ENCODE measurements at regions not wholly inside any gene's neighbourhood (a gene's known extent, or its start where the extent isn't known, plus 50 kb on each side); places are given as distances from the start of the nearest gene placed in this dataset.
"Not testable (repeated sequence)": the region's sequence is repeated elsewhere in the genome, so short reads cannot be mapped to it uniquely, and the experiment has no call there.

DNA sequence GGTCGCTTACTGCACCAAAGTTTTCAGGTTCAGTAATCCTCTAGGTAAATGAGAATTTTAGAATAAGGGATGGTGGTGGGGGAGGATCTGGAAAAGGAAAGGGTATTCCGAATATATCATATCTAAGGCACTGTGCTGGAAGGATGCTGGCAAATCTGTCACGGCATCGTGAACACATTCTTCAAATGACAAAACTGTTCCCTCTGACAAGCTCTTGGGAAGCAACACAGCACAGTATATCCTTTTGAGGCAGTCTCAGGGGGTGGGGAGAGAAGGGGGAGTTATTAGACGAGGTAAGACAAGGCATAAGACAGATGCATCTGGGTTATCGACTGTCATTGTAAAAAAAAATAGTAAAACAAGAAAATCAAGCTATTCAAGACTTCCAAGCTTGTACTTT, 289.6 kb upstream of the LRRN1 start:
- DNase-seq (ENCODE audit: low read depth, low spot score): no peak
- H3K4me3 ChIP-seq (ENCODE audit: low read length): no peak overlapping the region

DNA sequence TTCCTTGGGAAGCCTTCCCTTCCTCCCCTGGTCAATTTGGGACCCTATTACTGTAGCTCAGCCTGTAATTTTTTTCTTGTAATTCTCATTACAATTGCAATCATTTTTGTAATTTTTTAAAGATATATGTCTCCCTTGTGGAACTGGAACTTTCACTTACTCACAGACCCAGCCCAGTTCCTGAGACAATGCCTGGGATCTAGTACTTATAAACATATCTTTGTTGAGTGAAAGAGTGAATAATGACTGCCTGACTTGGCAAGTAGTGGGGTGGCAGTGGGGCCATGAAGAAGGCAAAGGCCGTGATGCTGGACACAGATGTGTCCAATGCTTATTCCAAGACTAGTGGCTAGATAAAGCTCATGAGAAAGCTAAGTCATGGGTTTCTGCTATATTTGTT, 294.5 kb upstream of the LRRN1 start:
- DNase-seq (ENCODE audit: low read depth, low spot score): no peak

DNA sequence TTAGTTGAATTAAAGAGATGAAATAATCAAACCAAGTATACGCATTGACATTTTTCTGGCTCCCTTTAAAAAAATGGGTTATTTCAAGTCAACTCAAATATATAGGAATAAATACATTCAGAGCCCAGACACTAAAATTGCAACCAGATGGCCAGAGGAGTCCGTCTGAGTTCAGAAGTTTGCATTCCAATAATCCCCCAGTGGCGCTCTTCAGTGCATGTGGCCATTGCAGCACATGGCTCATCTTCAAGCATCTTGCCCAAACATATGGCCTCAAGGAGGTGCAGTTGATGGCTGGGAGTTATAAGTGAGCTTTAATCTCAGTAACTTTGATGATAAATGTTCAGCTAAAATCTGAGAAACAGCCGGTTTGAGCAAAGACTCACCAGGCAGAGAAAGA, 295.8 kb upstream of the LRRN1 start:
- no peak for DNase-seq (ENCODE audit: low read depth, low spot score)
- H3K4me3 ChIP-seq (ENCODE audit: low read length): no peak overlapping the region

More for the DNA sequence above, 294.5 kb upstream of the LRRN1 start:
- no peak overlapping the region for H3K4me3 ChIP-seq (ENCODE audit: low read length)

DNA sequence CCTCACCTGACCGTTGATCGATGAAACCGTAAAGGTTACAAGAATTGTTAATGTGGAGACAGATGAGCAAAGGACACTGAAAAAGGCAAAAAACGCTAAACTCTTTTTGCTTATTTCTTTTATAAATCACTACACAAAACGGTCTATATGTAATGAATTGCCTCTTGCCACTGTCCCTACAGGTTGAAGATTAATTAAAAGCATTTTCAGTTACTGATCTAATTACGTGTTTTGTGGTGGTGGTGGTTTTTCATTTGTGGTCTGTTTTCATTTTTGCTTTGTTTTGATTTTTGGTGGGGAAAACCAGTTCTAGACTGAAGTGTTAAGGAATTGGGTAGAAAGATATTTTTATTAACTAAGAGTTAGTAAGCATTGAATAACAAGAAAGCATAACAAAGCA, 299.2 kb upstream of the LRRN1 start:
- no peak overlapping the region for H3K4me3 ChIP-seq (ENCODE audit: low read length)
- no peak for DNase-seq (ENCODE audit: low read depth, low spot score)

DNA sequence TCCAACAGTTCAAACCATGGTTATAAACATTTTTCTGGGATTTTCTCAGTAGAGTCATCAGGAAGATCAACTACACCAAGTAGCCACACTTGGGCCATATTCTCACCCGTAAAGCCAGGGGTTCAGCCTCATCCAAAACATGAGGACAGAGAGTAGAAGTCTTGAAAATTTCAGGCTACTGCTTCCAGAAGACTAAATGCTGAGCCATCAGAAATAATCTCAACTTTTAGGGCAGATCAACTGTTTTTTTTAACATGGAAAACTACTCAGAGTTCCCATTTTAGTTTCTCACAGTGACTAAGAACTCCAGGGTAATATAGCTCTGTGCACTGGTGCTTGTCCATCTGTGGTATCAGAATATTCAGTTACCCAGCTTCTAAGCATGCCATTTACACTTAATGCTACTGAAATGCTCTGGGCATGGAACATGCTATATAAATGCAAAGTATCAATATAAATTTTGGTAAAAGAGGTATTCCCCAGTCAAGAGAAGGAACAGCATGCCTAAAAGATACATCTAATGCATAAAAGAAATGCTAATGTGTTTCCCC, 300.1 kb upstream of the LRRN1 start:
- H3K4me3 ChIP-seq (ENCODE audit: low read length): no peak overlapping the region
- no peak for DNase-seq (ENCODE audit: low read depth, low spot score)

DNA sequence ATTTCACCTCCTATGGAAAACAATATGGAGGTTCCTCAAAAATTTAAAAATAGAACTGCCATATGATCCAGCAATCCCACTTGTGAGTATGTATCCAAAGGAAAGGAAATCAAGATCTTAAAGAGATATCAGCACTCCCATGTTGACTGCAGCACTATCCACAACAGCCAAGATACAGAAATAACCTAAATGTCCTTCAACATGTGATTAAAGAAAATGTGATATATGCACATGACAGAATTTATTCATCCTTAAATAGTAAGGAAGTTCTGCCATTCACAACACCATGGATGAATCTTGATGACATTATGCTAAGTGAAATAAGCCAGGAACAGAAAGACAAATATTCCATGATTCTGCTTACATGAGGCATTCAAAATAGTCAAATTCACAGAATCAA, 303.6 kb upstream of the LRRN1 start:
- no peak overlapping the region for H3K4me3 ChIP-seq (ENCODE audit: low read length)
- no peak for DNase-seq (ENCODE audit: low read depth, low spot score)

DNA sequence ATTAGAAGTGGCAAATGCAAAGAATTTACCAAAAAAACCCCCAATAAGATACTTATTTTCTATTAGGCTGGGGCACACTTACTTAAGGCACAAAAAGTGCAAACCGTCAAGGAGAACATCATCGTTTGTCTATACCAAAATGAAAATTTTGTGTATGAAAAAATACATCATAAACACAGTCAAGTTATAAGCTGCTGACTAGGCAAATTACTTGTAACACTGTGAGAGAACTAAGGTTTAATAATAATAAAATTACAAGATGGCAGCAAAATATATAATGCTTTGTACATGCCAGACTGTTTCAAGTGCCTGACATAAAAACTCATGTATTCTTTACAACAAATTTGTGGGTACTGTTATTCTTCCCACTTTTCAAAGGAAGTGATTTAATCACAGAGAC, 297.2 kb upstream of the CRBN start:
- DNase-seq (ENCODE audit: low read depth, low spot score): no peak

DNA sequence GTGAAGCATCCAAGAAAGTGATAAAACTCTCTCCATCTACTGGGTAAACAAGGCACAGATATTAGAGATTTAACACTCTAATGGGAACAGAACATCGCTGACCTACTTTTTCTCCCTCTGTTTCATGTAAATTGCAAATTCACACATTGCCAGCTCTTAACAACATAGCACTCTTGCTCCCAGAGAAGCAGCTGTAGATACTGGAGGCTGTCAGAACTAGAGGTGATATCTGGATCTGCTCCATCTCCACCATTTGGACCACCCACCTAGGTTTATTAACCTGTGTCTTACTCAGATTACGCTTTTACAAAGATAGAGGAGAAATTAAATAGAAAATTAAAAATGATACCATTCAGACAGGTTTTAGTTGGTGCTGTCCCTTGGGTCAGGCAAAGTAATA, 289.1 kb upstream of the CRBN start:
- DNase-seq (ENCODE audit: low read depth, low spot score): no peak
- H3K4me3 ChIP-seq (ENCODE audit: low read length): no peak overlapping the region

More for the DNA sequence above, 297.2 kb upstream of the CRBN start:
- no peak overlapping the region for H3K4me3 ChIP-seq (ENCODE audit: low read length)

DNA sequence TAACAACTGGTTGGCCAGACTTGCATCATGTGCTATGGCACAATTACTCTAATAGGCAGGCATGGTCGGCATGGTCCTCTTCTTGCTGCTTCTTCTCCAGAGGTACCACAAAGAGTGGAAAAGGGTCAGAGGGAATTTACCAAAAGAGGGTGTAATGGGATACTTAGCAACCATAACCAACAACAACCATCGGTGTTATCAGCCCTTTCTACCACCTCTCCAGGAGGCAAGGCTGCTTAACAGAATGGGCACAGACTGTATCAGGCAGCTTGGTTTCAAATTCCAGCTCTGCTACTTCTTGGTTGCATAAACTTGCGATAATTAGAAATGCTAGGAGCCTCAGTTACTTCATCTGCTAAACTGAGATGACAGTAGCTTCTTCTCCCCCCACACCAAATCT, 284.6 kb upstream of the CRBN start:
- DNase-seq (ENCODE audit: low read depth, low spot score): no peak
- no peak overlapping the region for H3K4me3 ChIP-seq (ENCODE audit: low read length)

DNA sequence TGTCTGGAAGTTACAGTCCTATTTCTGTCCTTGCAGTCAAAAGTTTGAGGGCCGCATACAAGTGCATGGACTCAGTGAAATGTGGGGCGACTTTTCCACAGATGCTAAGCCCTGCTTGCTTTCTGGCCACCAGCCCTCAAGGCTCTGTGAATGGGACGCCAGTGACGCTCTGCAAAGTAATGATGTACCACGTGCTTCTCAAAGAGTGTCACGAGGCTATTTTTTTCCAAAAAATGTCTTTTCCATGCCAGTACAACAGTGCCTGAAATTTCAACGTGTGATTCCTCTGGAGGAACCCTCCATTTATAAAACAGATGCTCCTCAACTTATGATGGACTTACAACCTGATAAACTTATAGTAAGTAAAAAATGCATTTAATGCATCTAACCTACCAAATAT, 281.8 kb upstream of the CRBN start:
- H3K4me3 ChIP-seq (ENCODE audit: low read length): no peak overlapping the region
- DNase-seq (ENCODE audit: low read depth, low spot score): no peak

DNA sequence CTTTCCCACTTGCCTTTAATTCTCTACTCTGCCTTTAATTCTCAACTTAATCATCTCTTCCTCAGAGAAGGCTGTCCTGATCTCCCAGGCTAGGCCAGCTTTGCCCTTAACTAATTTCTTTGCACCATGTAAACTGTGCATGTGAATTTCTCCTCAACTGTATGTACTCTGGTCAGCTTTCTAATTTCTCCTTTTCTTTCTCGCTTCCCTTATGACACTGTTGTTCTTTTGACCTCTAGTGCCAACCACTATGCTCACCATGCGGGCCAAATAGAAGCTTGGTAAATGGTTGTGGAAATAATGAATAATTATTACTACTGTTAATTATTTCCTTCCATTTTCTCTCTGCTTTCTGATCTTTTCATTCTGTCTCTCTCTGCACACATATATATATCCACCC, 269.0 kb upstream of the CRBN start:
- H3K4me3 ChIP-seq (ENCODE audit: low read length): no peak overlapping the region
- DNase-seq (ENCODE audit: low read depth, low spot score): no peak

DNA sequence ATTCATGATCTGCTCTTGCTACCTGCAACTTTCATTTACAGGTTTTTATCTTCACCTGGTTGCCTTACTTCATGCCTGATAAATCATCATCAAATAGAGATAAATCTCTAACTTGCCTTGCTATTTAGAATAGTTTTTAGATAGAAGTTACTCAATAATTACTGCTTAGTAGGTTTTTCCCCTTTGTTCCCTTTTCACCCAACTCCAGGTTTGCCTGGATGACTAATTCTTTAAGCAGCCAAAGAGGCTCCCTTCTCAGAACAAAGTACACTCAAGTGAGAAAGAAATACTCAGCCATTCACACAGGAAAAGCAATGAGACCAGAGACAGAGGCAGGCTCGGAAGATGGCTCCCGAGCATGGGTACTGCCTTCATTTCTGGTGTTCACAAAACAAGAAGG, 268.1 kb upstream of the CRBN start:
- no peak overlapping the region for H3K4me3 ChIP-seq (ENCODE audit: low read length)
- no peak for DNase-seq (ENCODE audit: low read depth, low spot score)

DNA sequence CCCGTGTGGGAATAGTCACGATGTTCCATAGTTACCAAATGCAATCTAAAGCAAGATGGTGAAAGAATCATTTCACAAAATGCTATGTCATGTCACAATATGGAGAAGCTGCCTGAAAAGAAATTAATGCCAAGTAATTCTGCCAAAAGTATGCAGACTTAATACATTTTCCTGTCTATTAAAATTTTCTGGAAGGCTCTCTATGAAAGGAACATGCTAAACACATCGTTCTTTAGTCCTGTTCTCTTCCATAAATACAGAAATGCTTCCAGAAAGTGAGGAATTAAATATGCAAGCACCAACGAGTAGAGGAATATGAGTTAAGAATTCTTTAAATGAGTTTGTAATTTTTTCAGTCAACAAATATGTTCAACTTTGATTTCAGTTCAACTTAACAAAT, 266.8 kb upstream of the CRBN start:
- no peak overlapping the region for H3K4me3 ChIP-seq (ENCODE audit: low read length)
- no peak for DNase-seq (ENCODE audit: low read depth, low spot score)

DNA sequence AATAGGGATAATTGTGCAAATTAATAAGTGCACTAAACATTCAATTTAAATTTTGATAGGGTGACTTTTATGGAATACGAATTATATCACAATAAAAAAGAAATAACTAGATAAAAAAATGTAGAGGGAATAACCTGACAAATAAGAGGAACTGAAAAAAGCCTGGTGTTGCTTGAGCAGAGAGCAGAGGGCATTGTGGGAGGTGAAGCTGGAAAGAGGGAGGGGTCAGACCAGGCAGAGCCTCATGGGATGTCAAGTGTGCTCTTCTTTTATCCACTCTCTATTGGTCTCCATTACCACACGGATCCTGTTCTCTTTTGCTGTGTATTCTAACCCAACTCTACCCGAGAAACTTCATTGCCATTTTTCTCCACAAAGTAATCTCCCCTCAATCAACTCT, 264.0 kb upstream of the CRBN start:
- DNase-seq (ENCODE audit: low read depth, low spot score): no peak
- no peak overlapping the region for H3K4me3 ChIP-seq (ENCODE audit: low read length)

DNA sequence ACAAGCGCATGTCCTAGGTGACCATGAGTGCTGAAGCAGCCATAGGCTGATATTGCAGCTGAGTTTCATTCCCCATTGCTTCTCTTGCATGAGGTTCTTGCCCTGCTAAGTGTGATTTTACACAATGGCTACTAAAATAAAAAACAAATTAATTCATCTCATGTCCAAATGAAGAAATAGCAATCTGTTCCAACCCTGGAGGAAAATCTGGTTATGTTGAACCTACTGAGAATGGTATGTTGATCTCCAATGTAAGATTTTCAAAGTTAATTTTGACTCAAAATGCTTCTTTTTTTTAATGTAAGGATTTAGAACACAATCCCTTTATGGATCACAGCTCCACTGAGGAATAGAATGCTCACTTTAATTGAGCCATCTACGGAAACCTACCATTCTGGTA, 254.2 kb upstream of the CRBN start:
- no peak for DNase-seq (ENCODE audit: low read depth, low spot score)
- H3K4me3 ChIP-seq (ENCODE audit: low read length): no peak overlapping the region

DNA sequence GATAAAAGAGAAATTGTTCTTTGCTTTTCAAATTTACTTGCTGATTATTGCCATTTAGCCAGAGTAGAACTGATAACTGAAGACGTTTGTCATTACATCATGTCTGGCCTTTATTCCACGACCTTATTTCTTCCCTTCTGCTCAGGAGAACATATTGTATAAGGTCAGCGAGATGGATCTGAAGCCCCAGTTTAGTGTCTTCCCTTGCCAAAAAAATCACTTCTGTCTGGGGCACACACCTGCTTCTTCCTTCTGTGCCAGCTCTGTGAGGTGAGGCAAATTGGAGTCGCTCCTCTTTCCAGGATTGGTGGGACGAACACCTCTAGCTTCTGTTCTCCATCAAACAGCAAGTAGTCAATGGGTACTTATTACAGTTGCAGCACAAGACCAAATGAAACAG, 250.3 kb upstream of the CRBN start:
- H3K4me3 ChIP-seq (ENCODE audit: low read length): no peak overlapping the region
- no peak for DNase-seq (ENCODE audit: low read depth, low spot score)

DNA sequence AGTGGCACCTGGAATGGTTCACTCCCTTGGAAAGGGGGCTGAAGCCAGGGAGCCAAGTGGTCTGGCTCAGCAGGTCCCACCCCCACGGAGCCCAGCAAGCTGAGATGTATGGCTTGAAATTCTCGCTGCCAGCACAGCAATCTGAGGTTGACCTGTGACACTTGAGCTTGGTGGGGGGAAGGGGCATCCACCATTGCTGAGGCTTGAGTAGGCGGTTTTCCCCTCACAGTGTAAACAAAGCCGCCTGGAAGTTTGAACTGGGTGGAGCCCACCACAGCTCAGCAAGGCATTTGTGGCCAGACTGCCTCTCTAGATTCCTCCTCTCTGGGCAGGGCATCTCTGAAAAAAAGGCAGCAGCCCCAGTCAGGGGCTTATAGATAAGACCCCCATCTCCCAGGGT, 228.2 kb upstream of the CRBN start:
- not testable (repeated sequence) for H3K4me3 ChIP-seq (ENCODE audit: low read length); DNase-seq (ENCODE audit: low read depth, low spot score)

DNA sequence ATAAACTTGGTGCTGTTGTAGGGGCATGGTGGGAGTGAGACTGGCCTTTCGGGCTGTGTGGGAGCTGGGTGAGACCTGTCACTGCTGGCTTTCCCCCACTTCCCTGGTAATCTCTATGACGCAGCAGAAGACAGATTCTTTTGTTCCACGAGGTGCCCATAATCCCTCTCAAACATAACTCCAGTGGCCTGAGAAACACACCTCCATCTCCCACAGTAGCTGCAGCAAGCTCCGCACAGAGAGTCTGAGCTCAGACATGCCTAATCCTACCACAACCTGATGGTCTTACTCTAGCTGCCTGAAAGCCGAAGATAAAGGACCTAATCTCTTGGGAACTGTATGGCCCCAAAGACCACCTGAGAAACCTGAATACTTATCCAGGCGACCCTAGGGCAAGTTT, 225.6 kb upstream of the CRBN start:
- H3K4me3 ChIP-seq (ENCODE audit: low read length): no peak overlapping the region
- DNase-seq (ENCODE audit: low read depth, low spot score): no peak

DNA sequence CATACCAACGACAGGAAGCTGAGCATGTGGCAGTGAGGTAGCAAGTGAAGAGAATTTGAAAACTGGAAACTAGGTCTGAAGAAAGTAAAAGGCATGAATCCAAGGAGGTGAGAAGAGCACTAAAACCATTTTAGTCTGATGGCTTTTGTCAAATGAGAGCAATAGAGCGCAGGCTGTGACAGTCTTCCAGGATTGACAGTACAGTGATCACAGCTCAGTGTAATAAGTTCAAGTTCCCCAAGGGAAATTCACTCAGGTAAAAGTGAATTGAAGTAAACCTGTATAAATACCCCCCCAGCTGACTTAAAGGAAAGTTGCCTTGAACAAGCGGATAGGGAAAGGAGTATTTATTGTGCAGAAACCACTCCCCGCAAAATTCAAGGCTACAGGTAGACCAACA, 224.2 kb upstream of the CRBN start:
- H3K4me3 ChIP-seq (ENCODE audit: low read length): no peak overlapping the region
- DNase-seq (ENCODE audit: low read depth, low spot score): no peak

DNA sequence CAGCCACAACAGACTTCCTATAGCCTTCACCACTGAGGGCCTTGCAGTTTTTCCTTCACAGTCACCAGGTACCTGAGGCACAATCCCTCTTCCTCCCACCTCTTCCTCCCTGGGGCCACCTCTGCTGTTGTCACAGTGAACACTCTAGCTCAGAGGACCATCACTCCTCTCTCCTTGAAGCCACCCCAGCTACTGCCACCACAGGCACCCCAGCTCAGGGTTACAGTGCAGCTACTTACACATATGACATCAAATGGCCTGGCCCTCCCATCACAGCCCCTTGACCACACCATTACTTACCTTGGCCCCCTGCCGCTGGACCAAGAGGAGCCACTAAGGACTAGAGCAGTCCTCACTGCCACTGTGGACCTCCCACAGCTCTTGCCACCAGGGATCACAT, 213.5 kb upstream of the CRBN start:
- no peak overlapping the region for H3K4me3 ChIP-seq (ENCODE audit: low read length)
- no peak for DNase-seq (ENCODE audit: low read depth, low spot score)

DNA sequence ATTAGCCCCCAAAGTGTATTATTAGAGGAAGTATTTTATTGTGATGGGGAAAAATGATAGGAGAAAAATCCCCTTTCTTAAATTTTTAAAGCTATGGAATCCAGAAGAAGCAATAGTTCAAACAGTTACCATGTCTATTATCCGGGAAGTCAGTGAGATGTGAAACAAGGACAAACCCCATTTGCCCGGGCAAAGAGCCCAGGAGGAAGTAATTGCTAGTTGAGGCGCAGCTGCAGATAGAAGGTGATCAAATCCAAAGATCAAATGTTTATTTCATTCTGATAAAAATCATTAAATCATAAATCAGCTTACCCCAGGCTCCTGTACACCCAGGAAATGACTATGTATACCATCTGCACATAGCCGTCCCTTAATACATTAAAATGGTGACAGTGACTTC, 204.0 kb upstream of the CRBN start:
- DNase-seq (ENCODE audit: low read depth, low spot score): no peak

DNA sequence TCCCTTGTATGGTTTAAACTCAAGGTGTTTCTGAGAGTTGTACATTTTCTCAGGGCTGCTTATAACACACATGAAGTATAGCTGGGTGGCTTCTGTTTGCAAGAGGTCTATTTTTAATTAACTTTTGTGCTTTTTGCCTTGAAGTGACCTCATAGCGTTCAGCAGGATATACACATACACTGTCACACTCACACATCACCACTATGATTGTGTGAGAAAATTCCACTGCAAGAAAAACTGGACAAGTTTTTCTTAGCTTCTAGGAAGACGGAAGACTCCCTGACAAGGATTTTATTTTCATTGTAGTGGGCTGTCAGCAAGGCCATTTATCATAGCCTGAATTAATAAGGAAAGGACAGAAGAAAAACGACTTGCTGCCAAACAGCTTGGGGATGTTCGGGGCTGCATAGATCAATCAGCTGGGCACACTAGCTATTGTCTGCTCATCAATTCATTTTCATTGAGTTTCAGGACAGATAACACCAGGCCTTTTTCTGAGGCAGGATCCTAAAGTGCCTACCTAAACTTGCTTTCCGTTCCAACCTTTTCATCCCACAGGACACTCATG, 192.8 kb upstream of the CRBN start:
- H3K4me3 ChIP-seq (ENCODE audit: low read length): no peak overlapping the region
- DNase-seq (ENCODE audit: low read depth, low spot score): no peak

More for the DNA sequence above, 204.0 kb upstream of the CRBN start:
- no peak overlapping the region for H3K4me3 ChIP-seq (ENCODE audit: low read length)

Measured in Jurkat, Clone E6-1 (cell line).